NT2/D1 (cell line): ENCODE measurements at regions not wholly inside any gene's neighbourhood (a gene's known extent, or its start where the extent isn't known, plus 50 kb on each side); places are given as distances from the start of the nearest gene placed in this dataset.

ENCODE experiments used
- SUZ12 ChIP-seq: IDR thresholded peaks from 2 replicates; pipeline ENCODE4 v1.6.1; 2011; ENCODE audit not compliant: insufficient read length, insufficient read depth; ENCODE audit errors: extremely low read depth
- YY1 ChIP-seq: IDR thresholded peaks from 2 replicates; pipeline ENCODE4 v1.6.1; 2011; ENCODE audit not compliant: insufficient read length, insufficient read depth
- ZNF274 ChIP-seq: IDR thresholded peaks from 2 replicates; pipeline ENCODE4 v1.6.1; 2011; ENCODE audit warnings: mild to moderate bottlenecking, low read depth, low read length

DNA sequence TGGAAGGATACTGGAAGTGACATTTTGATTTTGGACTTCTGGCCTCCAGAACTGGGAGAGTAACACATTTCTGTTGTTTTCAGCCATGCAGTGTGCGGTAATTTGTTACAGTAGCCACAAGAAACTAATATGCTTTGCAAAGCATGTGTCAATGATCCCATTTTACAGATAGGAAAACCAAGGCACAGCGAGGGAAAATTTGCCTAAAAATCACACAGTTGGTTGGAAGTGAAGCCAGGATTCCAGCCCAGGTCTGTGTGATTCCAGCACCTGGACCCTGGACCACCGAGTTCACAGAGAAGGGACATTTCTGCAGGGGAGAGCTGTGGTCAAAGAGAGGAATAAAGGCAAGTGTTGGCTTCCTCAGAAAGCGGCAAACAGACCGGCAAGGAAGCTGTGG, 106.7 kb upstream of the MED13L start:
- TF ChIP-seq YY1 (no peak), ZNF274 (no peak), SUZ12 (no peak)
